ENCODE measurements at regions not wholly inside any gene's neighbourhood (a gene's known extent, or its start where the extent isn't known, plus 50 kb on each side); places are given as distances from the start of the nearest gene placed in this dataset.
"Not testable (repeated sequence)": the region's sequence is repeated elsewhere in the genome, so short reads cannot be mapped to it uniquely, and the experiment has no call there.

DNA sequence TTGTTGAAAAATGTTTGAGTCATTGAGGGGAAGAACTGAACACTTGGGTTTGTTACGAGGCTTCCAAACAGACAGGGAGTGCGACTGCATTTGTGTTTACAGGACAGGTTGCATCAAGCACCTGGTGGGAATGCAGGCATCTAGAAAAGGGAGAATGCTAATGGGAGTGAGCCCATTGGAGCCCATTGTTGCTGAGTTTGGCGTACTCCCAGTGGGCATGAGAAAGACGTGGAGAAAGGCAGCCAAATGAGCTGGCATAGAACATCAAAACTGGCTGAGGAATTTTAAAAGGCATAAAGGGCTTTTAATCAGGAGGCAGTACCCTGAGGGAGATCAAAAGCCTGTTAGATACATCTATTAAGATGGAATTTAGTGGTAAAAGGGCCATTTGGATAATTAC lies 171.6 kb upstream of the NPSR1 start:
- DNase-seq (ENCODE audit: low read depth) = no peak

GRCh38 chr7:34487391-34488115 lies 170.5 kb upstream of the NPSR1 start:
- no peak for DNase-seq (ENCODE audit: low read depth)

GRCh38 chr7:34488766-34489165 lies 169.3 kb upstream of the NPSR1 start:
- DNase-seq (ENCODE audit: low read depth) = no peak

DNA sequence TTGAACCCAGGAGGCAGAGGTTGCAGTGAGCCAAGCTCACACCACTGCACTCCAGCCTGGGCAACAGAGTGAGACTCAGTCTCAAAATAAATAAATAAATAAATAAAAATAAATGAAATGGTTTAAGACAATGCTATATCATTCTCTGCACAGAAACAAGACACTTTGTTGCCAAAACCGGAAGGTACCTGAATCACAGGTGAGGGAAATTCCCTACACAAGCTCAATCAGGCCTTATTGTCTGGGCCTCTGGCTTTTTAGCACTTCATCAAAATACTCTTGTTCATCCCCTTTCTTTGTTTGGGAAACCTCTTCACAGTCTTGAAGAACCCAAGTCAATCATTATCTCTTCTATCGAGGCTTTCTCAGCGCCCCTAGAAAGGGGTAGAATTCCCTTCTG lies 166.1 kb upstream of the NPSR1 start:
- DNase-seq (ENCODE audit: low read depth) = no peak

DNA sequence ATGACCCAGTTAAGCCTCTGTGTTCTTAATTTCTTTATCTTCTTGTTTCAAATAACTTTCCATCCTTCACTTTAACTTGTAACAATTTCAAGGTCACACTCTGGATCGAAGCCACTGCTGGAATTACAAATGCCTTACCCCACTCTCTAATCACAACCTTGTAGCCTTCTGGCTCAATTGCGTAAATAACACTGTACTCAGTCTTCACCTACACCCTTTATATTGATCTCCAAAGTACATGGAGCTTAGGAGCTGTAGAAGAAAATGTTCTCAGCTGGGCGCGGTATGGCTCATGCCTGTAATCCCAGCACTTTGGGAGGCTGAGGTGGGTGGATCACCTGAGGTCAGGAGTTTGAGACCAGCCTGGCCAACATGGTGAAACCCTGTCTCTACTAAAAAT lies 164.3 kb upstream of the NPSR1 start:
- DNase-seq (ENCODE audit: low read depth) = no peak

DNA sequence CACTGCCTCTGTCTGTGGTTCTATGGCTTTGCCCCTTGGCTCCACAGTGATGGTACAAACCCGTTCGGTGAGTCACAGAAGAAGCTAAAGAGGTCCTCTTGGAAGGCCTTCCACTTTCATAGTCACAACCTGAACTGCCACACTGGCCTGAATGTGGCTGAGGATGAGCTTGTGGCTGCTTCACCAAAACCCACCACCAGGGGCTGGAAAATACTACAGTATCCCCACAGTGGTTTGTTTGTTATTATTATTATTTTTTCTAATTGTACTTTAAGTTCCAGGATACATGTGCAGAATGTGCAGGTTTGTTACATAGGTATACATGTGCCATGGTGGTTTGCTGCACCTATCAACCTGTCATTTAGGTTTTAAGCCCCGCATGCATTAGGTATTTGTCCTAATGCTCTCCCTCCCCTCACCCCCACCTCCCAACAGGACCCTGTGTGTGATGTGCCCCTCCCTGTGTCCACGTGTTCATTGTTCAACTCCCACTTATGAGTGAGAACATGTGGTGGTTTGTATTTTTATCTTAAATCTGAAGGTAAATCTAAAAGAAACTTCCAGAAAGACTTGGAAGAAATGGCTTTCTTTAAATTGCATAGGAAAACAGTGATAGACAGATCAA lies 160.8 kb upstream of the NPSR1 start:
- DNase-seq (ENCODE audit: low read depth) = no peak

DNA sequence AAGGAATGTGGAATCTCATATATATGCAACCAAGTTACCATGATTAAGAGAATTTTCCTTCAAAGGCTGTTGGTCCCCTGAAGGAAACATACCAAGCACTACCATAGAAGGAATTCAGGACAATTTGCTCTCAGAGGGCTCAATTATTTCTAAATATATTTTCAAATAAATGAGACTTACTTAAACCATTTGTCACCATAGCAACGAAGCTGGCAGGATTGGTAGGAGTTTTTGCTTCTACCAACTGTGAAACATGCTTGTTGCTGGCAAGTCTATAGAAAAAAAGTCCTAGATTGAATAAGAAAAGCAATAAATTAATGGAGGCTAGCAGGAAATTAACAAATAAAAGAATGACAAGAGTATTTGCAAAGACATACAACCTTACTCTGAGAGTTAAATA lies 156.9 kb upstream of the NPSR1 start:
- no peak for DNase-seq (ENCODE audit: low read depth)

DNA sequence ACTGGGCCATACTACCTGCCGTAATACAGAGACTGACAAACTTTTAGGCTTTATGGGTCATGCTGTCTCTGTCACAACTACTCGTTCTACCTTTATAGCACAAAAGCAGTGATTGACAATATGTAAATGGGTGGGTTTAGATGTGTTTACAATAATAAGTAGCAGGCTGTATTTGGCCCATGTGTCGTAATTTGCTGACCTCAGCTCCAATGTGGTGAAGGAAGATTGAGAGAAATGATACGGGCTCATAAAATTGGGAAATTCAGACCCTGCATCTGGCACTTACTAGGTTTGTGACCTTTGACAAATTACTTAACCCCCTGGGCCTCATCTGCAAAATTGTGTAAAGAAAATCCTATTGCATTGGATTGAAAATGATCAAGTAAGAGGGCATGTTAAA lies 150.8 kb upstream of the NPSR1 start:
- DNase-seq (ENCODE audit: low read depth) = no peak

GRCh38 chr7:34523226-34523918 lies 134.6 kb upstream of the NPSR1 start:
- peak; percentile 56 for DNase-seq (ENCODE audit: low read depth)

DNA sequence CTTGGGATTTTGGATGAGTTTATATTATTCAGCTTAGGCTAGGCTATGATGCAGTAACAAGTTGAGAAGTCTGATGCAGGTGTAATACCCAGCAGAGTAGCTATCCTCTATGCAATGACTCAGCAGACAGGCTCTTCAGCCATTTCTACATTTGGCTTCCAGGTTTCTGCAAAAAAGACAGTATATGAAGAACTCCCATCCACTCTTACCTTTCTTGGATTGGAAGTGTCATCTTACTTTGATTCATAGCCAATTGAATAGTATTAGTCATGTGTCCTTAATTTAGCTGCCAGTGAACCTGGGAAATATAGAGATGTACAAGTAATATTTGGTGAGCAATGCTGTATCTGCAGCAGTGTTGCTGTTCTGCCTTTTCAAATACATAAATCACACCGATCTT lies 127.8 kb upstream of the NPSR1 start:
- DNase-seq (ENCODE audit: low read depth) = no peak

DNA sequence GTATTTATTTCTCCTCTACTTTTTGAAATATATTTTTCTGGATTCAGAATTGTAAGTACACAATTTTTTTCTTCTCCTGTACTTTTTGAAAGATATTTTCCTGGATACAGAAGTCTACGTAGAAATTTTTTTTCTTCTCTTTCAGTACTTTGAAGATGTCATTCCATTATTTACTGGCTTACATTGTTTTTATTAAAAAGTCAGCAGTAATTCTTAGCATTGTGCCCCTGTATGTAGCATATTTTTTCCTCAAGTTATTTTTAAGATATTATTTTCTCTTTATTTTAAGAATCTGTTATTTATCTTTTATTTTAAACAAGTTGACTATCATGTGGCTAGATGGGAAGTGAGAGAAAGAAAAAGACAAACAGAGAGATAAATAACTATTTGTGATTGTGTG lies 119.0 kb upstream of the NPSR1 start:
- DNase-seq (ENCODE audit: low read depth) = no peak

DNA sequence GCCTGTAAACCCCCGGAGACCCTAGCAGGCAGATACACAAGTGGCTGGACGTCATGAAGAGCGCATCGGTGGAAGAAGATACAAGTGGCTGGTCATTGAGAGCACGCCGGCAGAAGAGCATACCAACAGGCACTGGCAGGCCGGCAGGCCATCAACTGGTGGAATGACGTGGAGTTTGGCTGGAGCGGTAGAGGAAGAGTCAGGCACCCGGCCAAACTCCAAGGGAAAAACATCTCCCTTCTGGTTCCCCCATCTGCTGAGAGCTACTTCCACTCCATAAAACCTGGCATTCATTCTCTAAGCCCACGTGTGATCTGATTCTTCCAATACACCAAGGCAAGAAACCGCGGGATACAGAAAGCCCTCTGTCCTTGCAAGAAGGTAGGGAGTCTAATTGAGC lies 113.4 kb upstream of the NPSR1 start:
- DNase-seq (ENCODE audit: low read depth) = no peak

GRCh38 chr7:34550996-34551395 lies 107.0 kb upstream of the NPSR1 start:
- DNase-seq (ENCODE audit: low read depth) = no peak

- DNase-seq (ENCODE audit: low read depth) = no peak
Measured at GRCh38 chr7:34552502-34552901, 105.5 kb upstream of the NPSR1 start.

DNA sequence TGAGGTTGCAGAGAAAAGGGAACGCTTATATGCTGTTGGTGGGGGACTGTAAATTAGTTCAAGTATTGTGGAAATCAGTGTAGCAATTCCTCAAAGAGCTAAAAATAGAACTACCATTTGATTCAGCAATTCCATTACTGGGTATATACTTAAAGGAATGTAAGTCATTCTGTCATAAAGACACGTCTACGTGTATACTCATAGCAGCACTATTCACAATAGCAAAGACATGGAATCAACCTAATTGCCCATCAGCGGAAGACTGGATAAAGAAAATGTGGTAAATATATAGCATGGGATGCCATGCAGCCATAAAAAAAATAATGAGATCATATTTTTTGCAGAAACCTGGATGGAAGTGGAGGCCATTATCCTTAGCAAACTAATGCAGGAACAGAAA lies 100.0 kb upstream of the NPSR1 start:
- DNase-seq (ENCODE audit: low read depth) = no peak

DNA sequence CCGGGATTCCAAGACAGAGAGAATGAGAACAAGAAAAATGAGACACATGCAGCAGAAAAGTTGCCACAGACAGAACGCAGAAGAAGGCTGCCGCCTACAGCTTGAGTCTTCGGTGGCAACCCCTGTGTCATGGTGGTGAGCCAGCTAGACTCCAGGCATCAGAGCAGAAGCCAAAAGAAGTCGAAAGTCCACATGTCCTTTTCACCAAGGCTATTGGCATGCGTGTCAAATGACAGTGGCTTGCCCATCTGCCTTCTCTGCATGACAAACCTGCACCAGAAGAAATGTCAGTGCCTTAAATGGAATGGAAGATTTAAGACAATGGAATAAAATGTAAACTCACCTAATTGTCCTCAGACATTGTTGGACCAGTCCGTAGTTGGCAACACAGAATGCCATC lies 93.9 kb upstream of the NPSR1 start:
- DNase-seq (ENCODE audit: low read depth) = no peak

DNA sequence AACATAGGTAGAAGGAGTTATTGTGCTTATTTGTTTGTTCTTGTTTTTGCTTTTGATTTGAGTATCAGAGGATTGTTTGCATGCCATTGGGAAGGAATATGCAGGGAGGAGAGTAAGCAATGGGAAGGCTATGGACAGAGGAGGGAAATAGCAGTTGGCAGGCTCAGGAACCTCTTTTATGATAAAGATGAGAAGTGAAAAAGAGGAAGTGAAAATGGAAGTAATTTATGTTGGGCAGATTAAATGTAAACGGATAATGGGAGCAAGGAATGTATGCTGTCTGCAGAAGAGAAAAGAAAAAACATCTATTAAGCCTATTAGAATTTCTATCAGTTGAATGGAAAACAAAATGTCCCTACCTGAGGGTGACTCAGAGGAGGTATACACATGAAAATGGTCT lies 90.1 kb upstream of the NPSR1 start:
- no peak for DNase-seq (ENCODE audit: low read depth)

GRCh38 chr7:34569975-34570699 lies 87.9 kb upstream of the NPSR1 start:
- no peak for DNase-seq (ENCODE audit: low read depth)

DNA sequence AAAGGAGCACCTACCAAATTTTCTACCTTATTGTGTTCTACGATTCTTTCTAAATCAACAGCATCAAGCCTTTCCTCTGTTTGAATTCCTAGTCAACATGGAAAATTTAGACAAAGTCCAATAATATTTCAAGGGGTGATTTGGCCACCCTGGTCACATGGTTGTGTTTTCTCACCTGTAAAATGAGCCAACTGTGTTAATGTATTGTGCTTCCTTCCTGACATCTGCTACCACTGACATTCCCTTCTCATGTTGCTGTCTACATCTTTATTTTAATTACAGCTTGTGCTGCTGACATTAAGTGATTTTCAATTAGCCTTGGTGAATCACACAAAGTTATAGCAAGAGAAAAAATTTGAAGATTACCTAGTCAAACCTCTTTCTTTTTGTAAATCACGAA lies 83.0 kb upstream of the NPSR1 start:
- DNase-seq (ENCODE audit: low read depth) = no peak

GRCh38 chr7:34577934-34578333 lies 80.1 kb upstream of the NPSR1 start:
- not testable (repeated sequence) for DNase-seq (ENCODE audit: low read depth)

DNA sequence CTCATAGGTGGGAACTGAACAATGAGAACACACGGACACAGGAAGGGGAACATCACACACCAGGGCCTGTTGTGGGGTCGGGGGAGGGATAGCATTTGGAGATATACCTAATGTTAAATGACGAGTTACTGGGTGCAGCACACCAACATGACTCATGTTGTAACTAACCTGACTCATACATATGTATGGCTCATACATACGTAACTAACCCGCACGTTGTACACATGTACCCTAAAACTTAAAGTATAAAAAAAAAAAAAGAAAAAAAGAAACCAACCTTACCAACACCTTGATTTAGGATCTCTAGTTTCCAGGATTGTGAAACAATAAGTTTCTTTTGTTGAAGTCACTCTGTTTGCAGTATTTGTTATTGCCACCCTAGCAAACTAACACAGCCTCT lies 76.3 kb upstream of the NPSR1 start:
- DNase-seq (ENCODE audit: low read depth) = not testable (repeated sequence)

DNA sequence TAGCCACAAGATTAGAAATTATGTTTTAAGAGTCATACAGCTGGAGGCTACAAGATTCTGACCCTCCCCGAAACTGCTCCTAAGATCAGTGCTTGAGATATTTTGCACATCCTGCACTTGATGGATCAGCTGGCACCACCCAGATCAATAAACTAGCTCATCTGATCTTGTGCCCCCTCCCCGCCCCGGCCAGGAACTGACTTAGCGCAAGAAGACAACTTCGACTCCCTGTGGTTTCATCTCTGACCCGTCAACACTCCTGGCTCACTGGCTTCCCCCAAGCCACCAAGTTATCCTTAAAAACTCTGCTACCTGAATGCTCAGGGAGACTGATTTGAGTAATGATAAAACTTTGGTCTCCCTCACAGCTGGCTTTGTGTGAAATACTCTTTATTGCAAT lies 73.5 kb upstream of the NPSR1 start:
- DNase-seq (ENCODE audit: low read depth) = no peak

GRCh38 chr7:34596887-34597286 lies 61.1 kb upstream of the NPSR1 start:
- no peak for DNase-seq (ENCODE audit: low read depth)
